ENCODE measurements at regions not wholly inside any gene's neighbourhood (a gene's known extent, or its start where the extent isn't known, plus 50 kb on each side); places are given as distances from the start of the nearest gene placed in this dataset.
A peak's percentile ranks its signal among the peaks of the same experiment; 100 is the strongest.

DNA sequence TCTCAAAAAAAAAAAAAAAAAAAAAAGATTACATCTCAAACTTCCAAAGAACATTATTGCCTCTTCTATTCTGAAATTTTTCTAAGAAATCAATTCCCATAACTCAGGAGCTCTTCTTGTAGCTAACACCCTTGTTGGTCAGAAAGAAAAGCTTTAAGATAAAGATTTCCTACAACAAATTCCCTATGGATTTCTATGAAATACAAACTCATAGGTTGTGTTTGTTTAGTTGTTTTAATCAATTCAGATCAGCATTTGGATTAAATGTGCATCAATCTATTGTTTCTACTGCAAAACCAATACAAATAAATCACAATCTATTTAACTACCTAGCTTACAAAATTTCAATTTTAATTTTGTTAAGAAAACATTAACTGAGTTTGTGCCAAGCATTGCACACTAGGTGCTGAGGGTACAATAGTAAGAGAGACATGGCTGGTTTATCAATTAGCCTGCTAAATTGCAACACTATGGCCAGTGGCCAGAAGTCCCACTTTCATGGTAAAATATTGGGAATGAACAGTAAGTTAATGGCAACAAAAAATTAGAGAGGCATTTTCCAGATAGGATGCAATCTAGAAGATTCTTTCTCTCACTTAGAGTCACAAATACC, 80.2 kb upstream of the MYCN start:
- no peaks in the 10 kb centered on the region for H3K4me1 ChIP-seq (ENCODE audit: low read length)
- H2AFZ ChIP-seq (ENCODE audit: low read depth, low read length): no peak overlapping the region
- H3K36me3 ChIP-seq (replicated peaks; ENCODE audit: low read depth, low read length): no peaks in the 10 kb centered on the region

DNA sequence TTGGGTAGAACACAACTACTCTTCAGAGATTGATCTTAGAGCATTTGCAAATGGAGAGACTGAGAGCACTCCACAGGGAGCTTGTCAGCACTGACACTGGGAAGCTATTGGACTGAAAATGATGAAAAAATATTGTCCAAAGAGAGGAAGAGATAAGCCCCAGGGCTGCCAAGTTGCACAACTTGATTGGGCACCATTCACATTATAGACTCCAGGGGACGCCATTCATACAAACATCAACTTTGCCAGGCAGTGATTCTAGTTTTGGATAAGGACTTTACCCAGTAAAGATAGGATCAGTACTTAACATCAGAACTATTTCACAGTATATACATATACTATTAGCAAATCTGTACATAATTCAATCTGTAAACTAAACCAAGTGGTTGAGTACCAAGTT, 79.6 kb upstream of the MYCN start:
- Histone ChIP-seq H2AFZ (ENCODE audit: low read depth, low read length) (no peak overlapping the region), H3K9ac (ENCODE audit: low read length) (no peak overlapping the region), H3K9me3 (ENCODE audit: insufficient read depth, low read length) (no peaks in the 10 kb centered on the region), H3K4me1 (ENCODE audit: low read length) (no peaks in the 10 kb centered on the region), H3K4me2 (ENCODE audit: low read length) (no peak overlapping the region), H3K36me3 (replicated peaks; ENCODE audit: low read depth, low read length) (no peaks in the 10 kb centered on the region), H3K27me3 (ENCODE audit: low read depth, low read length) (peaks cover 24% of the 10 kb centered on the region), H4K20me1 (ENCODE audit: insufficient read depth, low read length) (no peaks in the 10 kb centered on the region), H3K4me3 (ENCODE audit: low read length) (no peak overlapping the region), H3K27ac (ENCODE audit: low read length) (no peak overlapping the region), H3K79me2 (ENCODE audit: low read length) (no peaks in the 10 kb centered on the region)
- TF ChIP-seq, protein P1, sequence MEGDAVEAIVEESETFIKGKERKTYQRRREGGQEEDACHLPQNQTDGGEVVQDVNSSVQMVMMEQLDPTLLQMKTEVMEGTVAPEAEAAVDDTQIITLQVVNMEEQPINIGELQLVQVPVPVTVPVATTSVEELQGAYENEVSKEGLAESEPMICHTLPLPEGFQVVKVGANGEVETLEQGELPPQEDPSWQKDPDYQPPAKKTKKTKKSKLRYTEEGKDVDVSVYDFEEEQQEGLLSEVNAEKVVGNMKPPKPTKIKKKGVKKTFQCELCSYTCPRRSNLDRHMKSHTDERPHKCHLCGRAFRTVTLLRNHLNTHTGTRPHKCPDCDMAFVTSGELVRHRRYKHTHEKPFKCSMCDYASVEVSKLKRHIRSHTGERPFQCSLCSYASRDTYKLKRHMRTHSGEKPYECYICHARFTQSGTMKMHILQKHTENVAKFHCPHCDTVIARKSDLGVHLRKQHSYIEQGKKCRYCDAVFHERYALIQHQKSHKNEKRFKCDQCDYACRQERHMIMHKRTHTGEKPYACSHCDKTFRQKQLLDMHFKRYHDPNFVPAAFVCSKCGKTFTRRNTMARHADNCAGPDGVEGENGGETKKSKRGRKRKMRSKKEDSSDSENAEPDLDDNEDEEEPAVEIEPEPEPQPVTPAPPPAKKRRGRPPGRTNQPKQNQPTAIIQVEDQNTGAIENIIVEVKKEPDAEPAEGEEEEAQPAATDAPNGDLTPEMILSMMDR (IDR thresholded peaks at IDR 0.05; ENCODE audit: low read depth, low read length): 0 out of 2 replicates have a peak, but pooled peaks have one; percentile 11
- TF ChIP-seq EZH2phosphoT487 (IDR thresholded peaks at IDR 0.05; ENCODE audit: low read depth): no peak

More for the DNA sequence above, 80.2 kb upstream of the MYCN start:
- no peak overlapping the region for H3K4me3 ChIP-seq (ENCODE audit: low read length)
- H3K9me3 ChIP-seq (ENCODE audit: insufficient read depth, low read length): no peaks in the 10 kb centered on the region
- H3K27me3 ChIP-seq (ENCODE audit: low read depth, low read length): peaks cover 24% of the 10 kb centered on the region
- no peaks in the 10 kb centered on the region for H3K79me2 ChIP-seq (ENCODE audit: low read length)
- H3K9ac ChIP-seq (ENCODE audit: low read length): no peak overlapping the region
- no peaks in the 10 kb centered on the region for H4K20me1 ChIP-seq (ENCODE audit: insufficient read depth, low read length)
- no peak overlapping the region for H3K27ac ChIP-seq (ENCODE audit: low read length)
- TF ChIP-seq, protein P1 (IDR thresholded peaks at IDR 0.05; ENCODE audit: low read depth, low read length): no peak
- no peak for TF ChIP-seq EZH2phosphoT487 (IDR thresholded peaks at IDR 0.05; ENCODE audit: low read depth)
- H3K4me2 ChIP-seq (ENCODE audit: low read length): no peak overlapping the region

DNA sequence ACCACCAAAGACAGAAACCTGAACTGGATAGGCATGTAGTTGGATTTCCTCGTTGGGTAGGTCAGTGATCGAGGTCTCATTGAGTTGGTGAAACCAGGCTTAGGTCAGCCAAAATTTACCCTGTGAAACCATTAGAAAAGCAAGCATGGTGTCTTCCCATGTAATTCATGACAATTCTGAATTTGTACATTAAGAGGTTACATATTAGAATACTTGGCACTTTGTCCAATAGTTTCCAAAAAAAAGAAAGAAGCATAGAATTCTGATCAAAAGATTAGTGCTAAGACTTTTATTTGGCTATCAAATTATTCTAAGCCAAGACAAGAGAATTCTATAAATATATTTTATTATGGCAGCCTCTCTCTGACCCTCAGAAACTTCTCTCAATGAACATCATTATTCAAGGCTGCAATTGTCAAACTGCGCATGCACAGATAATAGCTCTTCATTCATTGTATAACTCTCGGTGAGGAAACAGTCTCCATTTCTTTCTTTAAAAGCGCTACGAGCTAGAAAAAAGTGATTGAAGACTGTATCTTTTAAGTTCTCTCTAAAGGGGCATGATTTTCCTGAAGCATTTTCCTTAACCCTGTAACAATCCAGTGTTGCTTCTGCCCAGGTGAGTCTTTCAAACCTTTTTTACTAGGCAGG, 79.1 kb upstream of the MYCN start:
- H3K9ac ChIP-seq (ENCODE audit: low read length): no peak overlapping the region
- H3K36me3 ChIP-seq (replicated peaks; ENCODE audit: low read depth, low read length): no peaks in the 10 kb centered on the region
- TF ChIP-seq EZH2phosphoT487 (IDR thresholded peaks at IDR 0.05; ENCODE audit: low read depth): no peak
- TF ChIP-seq, protein P1 (IDR thresholded peaks at IDR 0.05; ENCODE audit: low read depth, low read length): no peak
- H3K9me3 ChIP-seq (ENCODE audit: insufficient read depth, low read length): no peaks in the 10 kb centered on the region
- no peak overlapping the region for H3K27ac ChIP-seq (ENCODE audit: low read length)
- no peaks in the 10 kb centered on the region for H3K4me1 ChIP-seq (ENCODE audit: low read length)
- no peak overlapping the region for H2AFZ ChIP-seq (ENCODE audit: low read depth, low read length)
- no peak overlapping the region for H3K4me2 ChIP-seq (ENCODE audit: low read length)
- no peak overlapping the region for H3K4me3 ChIP-seq (ENCODE audit: low read length)
- H3K79me2 ChIP-seq (ENCODE audit: low read length): no peaks in the 10 kb centered on the region
- H4K20me1 ChIP-seq (ENCODE audit: insufficient read depth, low read length): no peaks in the 10 kb centered on the region
- H3K27me3 ChIP-seq (ENCODE audit: low read depth, low read length): peaks cover 24% of the 10 kb centered on the region

DNA sequence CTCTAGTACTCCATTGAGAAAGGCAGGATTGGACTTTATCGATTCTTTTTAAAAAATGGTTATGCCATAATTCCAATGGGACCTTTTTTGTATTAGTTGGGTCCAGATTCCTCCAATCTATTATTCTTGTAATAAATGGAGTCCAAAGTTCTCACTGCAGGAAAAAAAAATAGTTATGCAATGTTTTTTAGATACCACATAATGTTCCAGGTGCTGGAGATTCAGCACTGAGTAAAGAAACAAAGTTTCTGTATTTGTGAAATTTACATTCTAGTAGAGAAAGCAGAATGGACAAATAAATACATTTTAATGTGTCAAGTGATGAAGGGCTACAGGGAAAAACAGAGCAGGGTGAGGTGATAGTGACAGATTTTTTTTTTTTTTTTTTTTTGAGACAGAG, 78.5 kb upstream of the MYCN start:
- no peak overlapping the region for H2AFZ ChIP-seq (ENCODE audit: low read depth, low read length)
- TF ChIP-seq, protein P1 (IDR thresholded peaks at IDR 0.05; ENCODE audit: low read depth, low read length): no peak
- TF ChIP-seq EZH2phosphoT487 (IDR thresholded peaks at IDR 0.05; ENCODE audit: low read depth): no peak
- H3K79me2 ChIP-seq (ENCODE audit: low read length): no peaks in the 10 kb centered on the region
- H3K9ac ChIP-seq (ENCODE audit: low read length): no peak overlapping the region
- H3K27ac ChIP-seq (ENCODE audit: low read length): no peak overlapping the region
- no peaks in the 10 kb centered on the region for H3K4me1 ChIP-seq (ENCODE audit: low read length)
- H3K4me2 ChIP-seq (ENCODE audit: low read length): no peak overlapping the region
- no peaks in the 10 kb centered on the region for H3K36me3 ChIP-seq (replicated peaks; ENCODE audit: low read depth, low read length)
- no peaks in the 10 kb centered on the region for H3K9me3 ChIP-seq (ENCODE audit: insufficient read depth, low read length)
- no peaks in the 10 kb centered on the region for H4K20me1 ChIP-seq (ENCODE audit: insufficient read depth, low read length)
- H3K27me3 ChIP-seq (ENCODE audit: low read depth, low read length): peaks cover 28% of the 10 kb centered on the region
- H3K4me3 ChIP-seq (ENCODE audit: low read length): no peak overlapping the region

Measured in OCI-LY3 (cell line).